Astrocyte (in vitro differentiated cells and primary cell): ENCODE measurements at regions not wholly inside any gene's neighbourhood (a gene's known extent, or its start where the extent isn't known, plus 50 kb on each side); places are given as distances from the start of the nearest gene placed in this dataset.

Experiments
- DNase-seq: peaks from one replicate; pipeline ENCODE4 v3.0.0-alpha.2; 2010; ENCODE audit warnings: low read depth
- FAIRE-seq: peaks from 2 replicates; lab custom pipeline; 2011; peaks lifted over from hg19 to GRCh38; lab: Jason Lieb, UNC
- H2AFZ ChIP-seq: 2 replicates; pipeline ENCODE4 v1.6.0; 2012; ENCODE audit warnings: low read depth, low read length, inconsistent platforms
- H3K27ac ChIP-seq: 2 replicates; pipeline ENCODE4 v1.5.1; 2011; ENCODE audit warnings: low read depth, low read length, inconsistent platforms
- H3K27me3 ChIP-seq: 2 replicates; pipeline ENCODE4 v1.6.0; 2011; ENCODE audit warnings: low read length, inconsistent platforms; ENCODE audit not compliant: insufficient read depth
- H3K36me3 ChIP-seq: 2 replicates; pipeline ENCODE4 v1.5.1; 2011; ENCODE audit warnings: low read length, inconsistent platforms; ENCODE audit not compliant: insufficient read depth
- H3K4me1 ChIP-seq: 2 replicates; pipeline ENCODE4 v1.5.1; 2011; ENCODE audit warnings: low read length, inconsistent platforms; ENCODE audit not compliant: insufficient read depth
- H3K4me2 ChIP-seq: 2 replicates; pipeline ENCODE4 v1.6.0; 2012; ENCODE audit warnings: low read length, inconsistent platforms
- H3K4me3 ChIP-seq: 2 replicates; pipeline ENCODE4 v1.5.1; 2011; ENCODE audit warnings: low read depth, mild to moderate bottlenecking, low read length, inconsistent platforms; ENCODE audit not compliant: insufficient read depth
- H3K79me2 ChIP-seq: 2 replicates; pipeline ENCODE4 v1.6.0; 2012; ENCODE audit warnings: mild to moderate bottlenecking, low read length, inconsistent platforms; ENCODE audit not compliant: insufficient read depth
- H3K9ac ChIP-seq: 2 replicates; pipeline ENCODE4 v1.6.0; 2012; ENCODE audit warnings: mild to moderate bottlenecking, low read length, inconsistent platforms
- H3K9me3 ChIP-seq: 2 replicates; pipeline ENCODE4 v1.5.1; 2012; ENCODE audit warnings: low read depth, mild to moderate bottlenecking, low read length, inconsistent platforms; ENCODE audit not compliant: insufficient read depth
- H4K20me1 ChIP-seq: 2 replicates; pipeline ENCODE4 v1.6.0; 2012; ENCODE audit warnings: low read length, inconsistent platforms; ENCODE audit not compliant: insufficient read depth
- H3K27ac Mint-ChIP-seq: one replicate; pipeline ENCODE4 v1.8.0; 2021; ENCODE audit warnings: mild to moderate bottlenecking, mixed read lengths; ENCODE audit not compliant: unreplicated experiment
- H3K27me3 Mint-ChIP-seq: one replicate; pipeline ENCODE4 v1.8.0; 2021; ENCODE audit warnings: low read depth, mixed read lengths; ENCODE audit not compliant: unreplicated experiment
- H3K36me3 Mint-ChIP-seq: one replicate; pipeline ENCODE4 v1.8.0; 2021; ENCODE audit warnings: low read depth, mixed read lengths; ENCODE audit not compliant: unreplicated experiment
- H3K4me1 Mint-ChIP-seq: one replicate; pipeline ENCODE4 v1.8.0; 2021; ENCODE audit warnings: low read depth, mixed read lengths; ENCODE audit not compliant: unreplicated experiment
- H3K4me3 Mint-ChIP-seq: one replicate; pipeline ENCODE4 v1.8.0; 2021; ENCODE audit warnings: mild to moderate bottlenecking, moderate library complexity, mixed read lengths; ENCODE audit not compliant: unreplicated experiment
- H3K9me3 Mint-ChIP-seq: one replicate; pipeline ENCODE4 v1.8.0; 2021; ENCODE audit warnings: mild to moderate bottlenecking, mixed read lengths; ENCODE audit not compliant: unreplicated experiment
- CTCF ChIP-seq: IDR thresholded peaks from 2 replicates; pipeline ENCODE4 v1.5.1; 2011; ENCODE audit warnings: low read depth, mild to moderate bottlenecking, inconsistent platforms, low read length, moderate library complexity; ENCODE audit not compliant: insufficient read depth
- EZH2 ChIP-seq: IDR thresholded peaks from 2 replicates; pipeline ENCODE4 v1.6.1; 2012; ENCODE audit warnings: mild to moderate bottlenecking, low read length, inconsistent platforms; ENCODE audit not compliant: insufficient read depth

- Histone ChIP-seq H3K9ac (no peak overlapping the region), H3K4me2 (no peak overlapping the region), H3K79me2 (no peaks in the 10 kb centered on the region), H3K4me3 (no peak overlapping the region), H4K20me1 (no peaks in the 10 kb centered on the region), H3K4me1 (no peaks in the 10 kb centered on the region), H3K27ac (no peak overlapping the region), H3K27me3 (peaks cover 2% of the 10 kb centered on the region), H2AFZ (no peak overlapping the region), H3K9me3 (no peaks in the 10 kb centered on the region), H3K36me3 (no peaks in the 10 kb centered on the region)
- no peak for FAIRE-seq
- no peaks in the 10 kb centered on the region for H3K36me3 Mint-ChIP-seq
- TF ChIP-seq CTCF (no peak), EZH2 (no peak)
- H3K27ac Mint-ChIP-seq = no peak overlapping the region
- no peak overlapping the region for H3K4me3 Mint-ChIP-seq
- H3K9me3 Mint-ChIP-seq = peaks cover 5% of the 10 kb centered on the region
- no peak for DNase-seq
- H3K4me1 Mint-ChIP-seq = no peaks in the 10 kb centered on the region
- H3K27me3 Mint-ChIP-seq = peaks cover 63% of the 10 kb centered on the region
Measured at GRCh38 chr4:8697826-8698225, 105.3 kb downstream of the CPZ start.

GRCh38 chr4:8696369-8697127, 104.0 kb downstream of the CPZ start:
- H3K36me3 Mint-ChIP-seq = no peaks in the 10 kb centered on the region
- no peak for FAIRE-seq
- H3K27me3 ChIP-seq = peaks cover 2% of the 10 kb centered on the region

More at GRCh38 chr4:8696369-8697127, 104.0 kb downstream of the CPZ start:
- no peak overlapping the region for H3K4me3 Mint-ChIP-seq
- peaks cover 2% of the 10 kb centered on the region for H3K4me1 Mint-ChIP-seq
- Histone ChIP-seq H3K9me3 (no peaks in the 10 kb centered on the region), H3K4me2 (no peak overlapping the region), H3K4me3 (no peak overlapping the region), H2AFZ (no peak overlapping the region), H4K20me1 (no peaks in the 10 kb centered on the region), H3K36me3 (no peaks in the 10 kb centered on the region), H3K4me1 (no peaks in the 10 kb centered on the region), H3K9ac (no peak overlapping the region), H3K79me2 (no peaks in the 10 kb centered on the region), H3K27ac (no peak overlapping the region)
- DNase-seq = no peak
- H3K27ac Mint-ChIP-seq = no peak overlapping the region
- TF ChIP-seq EZH2 (no peak), CTCF (no peak)
- H3K9me3 Mint-ChIP-seq = peaks cover 5% of the 10 kb centered on the region
- peaks cover 60% of the 10 kb centered on the region for H3K27me3 Mint-ChIP-seq
